NCI-H510A treated with DMSO at 0.1 percent for 48 hours (cell line): ENCODE measurements at regions not wholly inside any gene's neighbourhood (a gene's known extent, or its start where the extent isn't known, plus 50 kb on each side); places are given as distances from the start of the nearest gene placed in this dataset.

Source experiments
- DNase-seq: peaks from one replicate; lab custom pipeline; 2025; lab: John Stamatoyannopoulos, UW

GRCh38 chr2:12286347-12286746 lies 430.4 kb upstream of the TRIB2 start:
- peak; percentile 44 for DNase-seq

- DNase-seq, result no peak
Measured at GRCh38 chr2:12287220-12287751, 429.4 kb upstream of the TRIB2 start.

GRCh38 chr2:12288048-12288447 lies 428.7 kb upstream of the TRIB2 start:
- no peak for DNase-seq

GRCh38 chr2:12289120-12289802 lies 427.5 kb upstream of the TRIB2 start:
- DNase-seq, result no peak

- no peak for DNase-seq
Measured at GRCh38 chr2:12291303-12291702, 425.4 kb upstream of the TRIB2 start.

GRCh38 chr2:12293874-12294273 lies 422.9 kb upstream of the TRIB2 start:
- no peak for DNase-seq

- no peak for DNase-seq
Measured at GRCh38 chr2:12295856-12296519, 420.7 kb upstream of the TRIB2 start.

GRCh38 chr2:12296915-12297314 lies 419.8 kb upstream of the TRIB2 start:
- peak; percentile 42 for DNase-seq

GRCh38 chr2:12298352-12298751 lies 418.4 kb upstream of the TRIB2 start:
- DNase-seq, result no peak

GRCh38 chr2:12299431-12299830 lies 417.3 kb upstream of the TRIB2 start:
- no peak for DNase-seq

GRCh38 chr2:12300019-12300602 lies 416.6 kb upstream of the TRIB2 start:
- no peak for DNase-seq

GRCh38 chr2:12300927-12301326 lies 415.8 kb upstream of the TRIB2 start:
- DNase-seq, result no peak

GRCh38 chr2:12302140-12302539 lies 414.6 kb upstream of the TRIB2 start:
- DNase-seq, result no peak

- peak; percentile 47 for DNase-seq
Measured at GRCh38 chr2:12302691-12303090, 414.0 kb upstream of the TRIB2 start.

GRCh38 chr2:12303181-12304030 lies 413.3 kb upstream of the TRIB2 start:
- peak; percentile 79 for DNase-seq

- no peak for DNase-seq
Measured at GRCh38 chr2:12304564-12305171, 412.1 kb upstream of the TRIB2 start.

GRCh38 chr2:12305931-12306330 lies 410.8 kb upstream of the TRIB2 start:
- no peak for DNase-seq

GRCh38 chr2:12310399-12310798 lies 406.3 kb upstream of the TRIB2 start:
- DNase-seq, result no peak

- no peak for DNase-seq
Measured at GRCh38 chr2:12313445-12314126, 403.1 kb upstream of the TRIB2 start.

GRCh38 chr2:12314127-12314760 lies 402.5 kb upstream of the TRIB2 start:
- peak; percentile 25 for DNase-seq

- DNase-seq, result no peak
Measured at GRCh38 chr2:12315224-12315623, 401.5 kb upstream of the TRIB2 start.
